Astrocyte (in vitro differentiated cells and primary cell): ENCODE measurements at regions not wholly inside any gene's neighbourhood (a gene's known extent, or its start where the extent isn't known, plus 50 kb on each side); places are given as distances from the start of the nearest gene placed in this dataset.

Source experiments
- DNase-seq: peaks from one replicate; pipeline ENCODE4 v3.0.0-alpha.2; 2010; ENCODE audit warnings: low read depth
- FAIRE-seq: peaks from 2 replicates; lab custom pipeline; 2011; peaks lifted over from hg19 to GRCh38; lab: Jason Lieb, UNC
- H2AFZ ChIP-seq: 2 replicates; pipeline ENCODE4 v1.6.0; 2012; ENCODE audit warnings: low read depth, low read length, inconsistent platforms
- H3K27ac ChIP-seq: 2 replicates; pipeline ENCODE4 v1.5.1; 2011; ENCODE audit warnings: low read depth, low read length, inconsistent platforms
- H3K27me3 ChIP-seq: 2 replicates; pipeline ENCODE4 v1.6.0; 2011; ENCODE audit warnings: low read length, inconsistent platforms; ENCODE audit not compliant: insufficient read depth
- H3K36me3 ChIP-seq: 2 replicates; pipeline ENCODE4 v1.5.1; 2011; ENCODE audit warnings: low read length, inconsistent platforms; ENCODE audit not compliant: insufficient read depth
- H3K4me1 ChIP-seq: 2 replicates; pipeline ENCODE4 v1.5.1; 2011; ENCODE audit warnings: low read length, inconsistent platforms; ENCODE audit not compliant: insufficient read depth
- H3K4me2 ChIP-seq: 2 replicates; pipeline ENCODE4 v1.6.0; 2012; ENCODE audit warnings: low read length, inconsistent platforms
- H3K4me3 ChIP-seq: 2 replicates; pipeline ENCODE4 v1.5.1; 2011; ENCODE audit warnings: low read depth, mild to moderate bottlenecking, low read length, inconsistent platforms; ENCODE audit not compliant: insufficient read depth
- H3K79me2 ChIP-seq: 2 replicates; pipeline ENCODE4 v1.6.0; 2012; ENCODE audit warnings: mild to moderate bottlenecking, low read length, inconsistent platforms; ENCODE audit not compliant: insufficient read depth
- H3K9ac ChIP-seq: 2 replicates; pipeline ENCODE4 v1.6.0; 2012; ENCODE audit warnings: mild to moderate bottlenecking, low read length, inconsistent platforms
- H3K9me3 ChIP-seq: 2 replicates; pipeline ENCODE4 v1.5.1; 2012; ENCODE audit warnings: low read depth, mild to moderate bottlenecking, low read length, inconsistent platforms; ENCODE audit not compliant: insufficient read depth
- H4K20me1 ChIP-seq: 2 replicates; pipeline ENCODE4 v1.6.0; 2012; ENCODE audit warnings: low read length, inconsistent platforms; ENCODE audit not compliant: insufficient read depth
- H3K27ac Mint-ChIP-seq: one replicate; pipeline ENCODE4 v1.8.0; 2021; ENCODE audit warnings: mild to moderate bottlenecking, mixed read lengths; ENCODE audit not compliant: unreplicated experiment
- H3K27me3 Mint-ChIP-seq: one replicate; pipeline ENCODE4 v1.8.0; 2021; ENCODE audit warnings: low read depth, mixed read lengths; ENCODE audit not compliant: unreplicated experiment
- H3K36me3 Mint-ChIP-seq: one replicate; pipeline ENCODE4 v1.8.0; 2021; ENCODE audit warnings: low read depth, mixed read lengths; ENCODE audit not compliant: unreplicated experiment
- H3K4me1 Mint-ChIP-seq: one replicate; pipeline ENCODE4 v1.8.0; 2021; ENCODE audit warnings: low read depth, mixed read lengths; ENCODE audit not compliant: unreplicated experiment
- H3K4me3 Mint-ChIP-seq: one replicate; pipeline ENCODE4 v1.8.0; 2021; ENCODE audit warnings: mild to moderate bottlenecking, moderate library complexity, mixed read lengths; ENCODE audit not compliant: unreplicated experiment
- H3K9me3 Mint-ChIP-seq: one replicate; pipeline ENCODE4 v1.8.0; 2021; ENCODE audit warnings: mild to moderate bottlenecking, mixed read lengths; ENCODE audit not compliant: unreplicated experiment
- CTCF ChIP-seq: IDR thresholded peaks from 2 replicates; pipeline ENCODE4 v1.5.1; 2011; ENCODE audit warnings: low read depth, mild to moderate bottlenecking, inconsistent platforms, low read length, moderate library complexity; ENCODE audit not compliant: insufficient read depth
- EZH2 ChIP-seq: IDR thresholded peaks from 2 replicates; pipeline ENCODE4 v1.6.1; 2012; ENCODE audit warnings: mild to moderate bottlenecking, low read length, inconsistent platforms; ENCODE audit not compliant: insufficient read depth

GRCh38 chr7:106464651-106465050 is 179.9 kb upstream of the NAMPT start:
- no peak overlapping the region for H3K4me3 ChIP-seq
- peaks cover 1% of the 10 kb centered on the region for H3K36me3 Mint-ChIP-seq
- no peaks in the 10 kb centered on the region for H3K79me2 ChIP-seq
- H3K4me1 ChIP-seq, result no peaks in the 10 kb centered on the region
- H3K9me3 Mint-ChIP-seq, result peaks cover 5% of the 10 kb centered on the region
- H2AFZ ChIP-seq, result no peak overlapping the region
- no peak for FAIRE-seq
- H3K4me3 Mint-ChIP-seq, result no peak overlapping the region
- no peak overlapping the region for H3K27ac Mint-ChIP-seq
- no peak overlapping the region for H3K9ac ChIP-seq
- no peak for DNase-seq
- no peak overlapping the region for H3K27ac ChIP-seq
- TF ChIP-seq EZH2, result no peak
- TF ChIP-seq CTCF, result no peak
- H3K4me2 ChIP-seq, result no peak overlapping the region
- H4K20me1 ChIP-seq, result no peaks in the 10 kb centered on the region
- peaks cover 2% of the 10 kb centered on the region for H3K4me1 Mint-ChIP-seq
- H3K27me3 ChIP-seq, result no peaks in the 10 kb centered on the region
- H3K27me3 Mint-ChIP-seq, result no peaks in the 10 kb centered on the region
- no peaks in the 10 kb centered on the region for H3K36me3 ChIP-seq
- no peaks in the 10 kb centered on the region for H3K9me3 ChIP-seq

- Mint-ChIP-seq H3K27ac (no peak overlapping the region), H3K9me3 (peaks cover 5% of the 10 kb centered on the region), H3K27me3 (no peaks in the 10 kb centered on the region), H3K4me3 (no peak overlapping the region), H3K36me3 (peaks cover 1% of the 10 kb centered on the region), H3K4me1 (peaks cover 2% of the 10 kb centered on the region)
- H3K4me2 ChIP-seq, result no peak overlapping the region
- FAIRE-seq, result no peak
- H3K36me3 ChIP-seq, result no peaks in the 10 kb centered on the region
- TF ChIP-seq CTCF (no peak), EZH2 (no peak)
- H3K9me3 ChIP-seq, result no peaks in the 10 kb centered on the region
- no peak overlapping the region for H3K27ac ChIP-seq
- no peaks in the 10 kb centered on the region for H3K79me2 ChIP-seq
- no peak overlapping the region for H3K9ac ChIP-seq
- no peaks in the 10 kb centered on the region for H3K27me3 ChIP-seq
- H2AFZ ChIP-seq, result no peak overlapping the region
- no peak overlapping the region for H3K4me3 ChIP-seq
- no peaks in the 10 kb centered on the region for H3K4me1 ChIP-seq
- DNase-seq, result no peak
- H4K20me1 ChIP-seq, result no peaks in the 10 kb centered on the region
These were observed 179.2 kb upstream of the NAMPT start for GRCh38 chr7:106463851-106464611.

- no peak overlapping the region for H3K4me2 ChIP-seq
- no peaks in the 10 kb centered on the region for H3K4me1 ChIP-seq
- H3K9me3 ChIP-seq, result no peaks in the 10 kb centered on the region
- no peaks in the 10 kb centered on the region for H3K36me3 ChIP-seq
- no peak for FAIRE-seq
- Mint-ChIP-seq H3K9me3 (peaks cover 9% of the 10 kb centered on the region), H3K36me3 (peaks cover 1% of the 10 kb centered on the region), H3K27ac (no peak overlapping the region), H3K4me1 (peaks cover 2% of the 10 kb centered on the region), H3K27me3 (no peaks in the 10 kb centered on the region), H3K4me3 (no peak overlapping the region)
- no peak overlapping the region for H3K27ac ChIP-seq
- H3K79me2 ChIP-seq, result no peaks in the 10 kb centered on the region
- H2AFZ ChIP-seq, result no peak overlapping the region
- H3K27me3 ChIP-seq, result no peaks in the 10 kb centered on the region
- no peaks in the 10 kb centered on the region for H4K20me1 ChIP-seq
- TF ChIP-seq EZH2 (no peak), CTCF (no peak)
- H3K9ac ChIP-seq, result no peak overlapping the region
- no peak overlapping the region for H3K4me3 ChIP-seq
- DNase-seq, result no peak
These were observed 178.2 kb upstream of the NAMPT start for GRCh38 chr7:106462914-106463482.
